Activated T-helper 17 cell treated with anti-CD3 and anti-CD28 coated beads, Interleukin-2, amount 50 U/mL, for 72 hours (primary cell): ENCODE measurements at regions not wholly inside any gene's neighbourhood (a gene's known extent, or its start where the extent isn't known, plus 50 kb on each side); places are given as distances from the start of the nearest gene placed in this dataset.

Source experiments
- ATAC-seq: fragments of 150-1000 bp; cut with Tn5 transposase; replicated peaks from 2 replicates; pipeline ENCODE4 v1.10.0; 2021; ENCODE audit warnings: mild to moderate bottlenecking, moderate library complexity
- H3K27ac Mint-ChIP-seq: one replicate; pipeline ENCODE4 v1.8.0; 2022; ENCODE audit warnings: mixed read lengths
- H3K27me3 Mint-ChIP-seq: one replicate; pipeline ENCODE4 v1.8.0; 2022; ENCODE audit warnings: mixed read lengths
- H3K36me3 Mint-ChIP-seq: one replicate; pipeline ENCODE4 v1.8.0; 2022; ENCODE audit warnings: low read depth, mild to moderate bottlenecking, mixed read lengths
- H3K4me1 Mint-ChIP-seq: one replicate; pipeline ENCODE4 v1.8.0; 2022; ENCODE audit warnings: mixed read lengths
- H3K4me3 Mint-ChIP-seq: one replicate; pipeline ENCODE4 v1.8.0; 2022; ENCODE audit warnings: mild to moderate bottlenecking, mixed read lengths
- H3K9me3 Mint-ChIP-seq: one replicate; pipeline ENCODE4 v1.8.0; 2022; ENCODE audit warnings: mixed read lengths

DNA sequence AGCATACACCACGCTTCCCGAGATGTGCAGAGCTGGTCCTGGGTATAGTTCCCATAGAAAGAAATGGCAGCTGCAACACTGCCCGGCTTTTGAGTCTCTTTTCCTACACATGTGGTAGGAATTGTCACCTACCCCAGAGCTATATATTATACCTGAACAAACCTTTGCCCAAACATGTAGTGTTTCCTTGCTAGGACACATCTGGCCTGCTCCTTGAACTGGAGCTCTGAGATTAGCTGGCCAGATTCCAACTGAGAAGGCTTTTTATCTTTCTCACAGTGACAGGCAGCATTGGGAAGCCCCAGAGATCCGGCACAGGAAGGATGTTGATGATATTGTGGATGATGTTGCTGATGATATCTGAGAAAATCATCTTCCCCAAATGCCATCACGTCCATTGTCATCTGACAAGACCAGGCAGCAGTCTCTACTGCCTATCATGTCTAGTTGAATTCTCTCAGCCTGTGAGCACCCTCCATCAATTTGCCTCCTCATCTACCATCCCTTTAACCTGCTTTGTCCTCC, 115.0 kb upstream of the SMYD2 start:
- Mint-ChIP-seq H3K27me3 (peaks cover 24% of the 10 kb centered on the region), H3K27ac (no peak overlapping the region), H3K4me1 (no peaks in the 10 kb centered on the region), H3K36me3 (no peaks in the 10 kb centered on the region), H3K4me3 (no peak overlapping the region), H3K9me3 (no peaks in the 10 kb centered on the region)
- no peak for ATAC-seq

DNA sequence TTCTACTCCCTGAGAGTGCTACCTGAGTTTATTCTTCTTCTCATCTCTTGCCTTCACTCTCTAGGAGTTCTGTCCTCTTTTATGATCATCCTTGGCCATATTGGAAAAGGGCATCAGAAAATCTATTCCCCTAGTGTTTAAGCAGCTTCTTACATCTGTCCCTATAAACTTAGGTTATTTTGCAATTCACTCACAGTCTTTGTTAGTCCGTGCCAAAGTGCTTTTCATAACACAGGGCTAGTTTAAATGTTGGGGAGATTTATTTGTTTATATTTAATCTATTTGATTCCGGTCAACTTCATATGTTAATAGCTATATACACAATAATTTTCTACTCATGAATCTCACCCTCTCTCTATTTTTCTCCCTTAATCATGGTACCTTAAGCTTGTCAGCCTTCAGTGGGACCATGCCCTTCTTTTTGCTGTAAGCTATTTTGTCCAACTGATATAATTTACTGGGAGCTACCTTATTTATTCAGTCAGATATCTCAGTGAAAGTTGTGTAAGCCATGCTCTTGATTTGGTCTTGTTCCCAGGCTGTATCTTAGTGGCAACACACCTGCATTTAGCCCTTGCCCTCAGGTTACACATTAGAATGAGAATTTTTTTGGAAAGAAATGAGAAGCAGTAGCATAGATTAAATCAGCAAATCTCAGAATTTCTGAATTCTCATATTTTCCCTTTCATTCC, 106.3 kb upstream of the SMYD2 start:
- Mint-ChIP-seq H3K36me3 (no peaks in the 10 kb centered on the region), H3K4me3 (no peak overlapping the region), H3K4me1 (no peaks in the 10 kb centered on the region), H3K27me3 (peaks cover 43% of the 10 kb centered on the region), H3K9me3 (no peaks in the 10 kb centered on the region), H3K27ac (no peak overlapping the region)
- no peak for ATAC-seq

DNA sequence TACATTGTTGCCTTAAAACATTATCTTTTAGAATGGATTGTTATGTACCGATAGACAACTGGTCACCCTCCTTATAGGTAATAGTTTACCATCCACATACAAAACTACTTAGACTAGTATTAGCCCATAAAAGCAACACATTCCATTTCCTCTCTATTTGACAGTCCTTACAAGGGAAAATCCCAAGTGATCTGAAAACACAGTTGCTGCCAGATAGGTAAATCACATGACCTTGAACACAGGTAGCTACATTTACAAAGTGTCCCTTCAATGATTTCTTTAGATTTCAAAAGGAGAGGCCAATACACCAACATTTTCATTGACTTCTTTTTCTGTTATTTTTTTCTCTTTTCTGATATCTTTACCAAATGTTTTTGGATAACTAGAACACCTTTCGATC, 102.9 kb upstream of the SMYD2 start:
- H3K4me3 Mint-ChIP-seq = no peak overlapping the region
- H3K9me3 Mint-ChIP-seq = peaks cover 4% of the 10 kb centered on the region
- ATAC-seq = no peak
- H3K36me3 Mint-ChIP-seq = no peaks in the 10 kb centered on the region
- H3K27me3 Mint-ChIP-seq = peaks cover 61% of the 10 kb centered on the region
- no peak overlapping the region for H3K27ac Mint-ChIP-seq
- no peaks in the 10 kb centered on the region for H3K4me1 Mint-ChIP-seq

DNA sequence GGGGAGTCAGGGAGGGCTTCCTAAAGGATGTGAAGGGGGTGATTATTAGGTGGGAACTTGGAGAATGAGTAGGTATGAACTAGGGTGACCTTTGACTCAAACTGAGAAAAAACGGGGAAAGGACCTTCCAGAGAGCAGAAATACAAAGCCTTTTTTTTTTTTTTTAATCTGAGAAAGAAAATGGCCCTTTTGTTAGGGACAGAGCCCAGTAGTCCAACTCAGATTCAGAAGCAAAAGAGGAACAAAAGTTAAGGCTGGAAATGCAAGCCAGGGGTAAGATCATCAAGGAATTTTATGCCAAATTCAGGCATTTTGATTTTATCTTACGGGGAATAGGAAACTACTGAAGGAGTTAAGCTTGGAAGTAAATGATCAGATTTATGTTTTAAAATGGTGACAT, 96.0 kb upstream of the SMYD2 start:
- no peak for ATAC-seq
- peaks cover 53% of the 10 kb centered on the region for H3K27me3 Mint-ChIP-seq
- H3K4me1 Mint-ChIP-seq = no peaks in the 10 kb centered on the region
- H3K4me3 Mint-ChIP-seq = no peak overlapping the region
- H3K27ac Mint-ChIP-seq = no peak overlapping the region
- no peaks in the 10 kb centered on the region for H3K36me3 Mint-ChIP-seq
- peaks cover 5% of the 10 kb centered on the region for H3K9me3 Mint-ChIP-seq

DNA sequence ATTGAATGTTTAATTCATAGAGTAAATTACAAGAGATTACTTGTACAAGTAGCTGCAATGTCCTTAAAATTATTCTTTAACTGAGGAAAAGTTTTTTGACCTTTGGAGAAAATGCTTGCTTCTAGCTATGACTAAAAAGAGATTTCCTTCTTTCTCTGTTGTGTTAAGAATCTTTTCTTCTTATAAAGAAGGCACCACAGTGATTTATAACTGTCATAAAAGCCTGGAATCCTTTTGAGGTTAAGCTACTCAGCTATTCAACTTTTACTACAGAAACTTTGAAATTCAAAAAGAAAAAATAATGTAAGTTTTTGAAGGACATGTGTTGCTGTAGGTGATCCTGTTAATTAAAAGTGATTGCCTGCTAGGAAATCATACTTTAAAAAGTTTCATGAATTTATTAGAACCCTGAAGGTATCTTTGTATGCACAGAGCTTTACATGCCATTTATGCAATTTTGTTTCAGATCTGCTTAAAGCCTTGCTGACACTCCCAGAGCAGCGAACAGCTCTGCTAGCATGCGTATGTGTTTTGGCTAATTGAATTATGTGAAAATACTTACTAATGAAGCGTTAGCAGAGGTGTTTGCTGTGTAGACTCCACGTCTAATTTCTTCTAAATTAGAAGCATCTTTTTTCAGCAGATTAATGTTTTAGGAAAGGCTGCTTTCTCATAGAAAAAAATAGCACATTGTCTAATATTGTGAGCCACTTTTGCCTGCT, 94.7 kb upstream of the SMYD2 start:
- ATAC-seq = no peak
- Mint-ChIP-seq H3K9me3 (peaks cover 5% of the 10 kb centered on the region), H3K36me3 (no peaks in the 10 kb centered on the region), H3K4me3 (no peak overlapping the region), H3K4me1 (no peaks in the 10 kb centered on the region), H3K27me3 (peaks cover 62% of the 10 kb centered on the region), H3K27ac (no peak overlapping the region)

DNA sequence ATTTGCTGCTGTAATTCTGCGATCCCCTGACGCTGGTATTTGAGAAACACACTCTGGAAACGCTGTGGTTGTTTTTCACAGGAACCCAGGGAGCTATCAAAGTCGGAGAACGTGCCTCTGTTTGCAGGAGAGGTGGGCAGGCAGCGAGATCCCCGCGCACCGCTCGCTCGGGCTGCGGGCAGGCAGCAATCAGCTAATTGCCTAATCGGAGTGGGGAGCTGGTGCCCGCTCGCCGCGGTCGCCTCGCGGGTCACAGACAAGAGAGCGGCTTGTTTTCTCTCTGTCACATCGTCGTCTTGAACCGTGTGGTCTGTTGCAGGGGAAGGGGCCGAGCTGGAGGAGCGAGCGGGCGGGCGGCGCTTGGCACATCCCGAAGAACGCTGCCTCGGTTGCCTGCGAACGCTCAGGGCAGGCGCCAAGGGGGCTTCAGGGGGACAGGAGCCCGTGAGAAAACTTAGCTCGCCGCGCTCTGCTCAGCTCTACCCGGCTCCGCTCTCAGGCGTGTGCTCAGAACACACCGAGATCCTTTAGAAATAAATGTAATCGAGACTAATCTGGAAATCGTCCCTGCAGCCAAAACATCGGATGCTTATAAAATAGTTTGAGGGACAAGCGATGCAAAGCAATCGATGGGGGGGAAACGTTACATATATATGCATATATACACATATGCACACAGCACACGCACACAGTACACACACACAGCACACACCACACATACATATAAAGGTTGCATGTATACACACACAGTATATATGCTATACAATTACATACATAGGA, 93.6 kb upstream of the SMYD2 start:
- Mint-ChIP-seq H3K36me3 (no peaks in the 10 kb centered on the region), H3K27ac (no peak overlapping the region), H3K4me1 (no peaks in the 10 kb centered on the region), H3K9me3 (peaks cover 5% of the 10 kb centered on the region), H3K27me3 (peaks cover 54% of the 10 kb centered on the region), H3K4me3 (no peak overlapping the region)
- no peak for ATAC-seq

DNA sequence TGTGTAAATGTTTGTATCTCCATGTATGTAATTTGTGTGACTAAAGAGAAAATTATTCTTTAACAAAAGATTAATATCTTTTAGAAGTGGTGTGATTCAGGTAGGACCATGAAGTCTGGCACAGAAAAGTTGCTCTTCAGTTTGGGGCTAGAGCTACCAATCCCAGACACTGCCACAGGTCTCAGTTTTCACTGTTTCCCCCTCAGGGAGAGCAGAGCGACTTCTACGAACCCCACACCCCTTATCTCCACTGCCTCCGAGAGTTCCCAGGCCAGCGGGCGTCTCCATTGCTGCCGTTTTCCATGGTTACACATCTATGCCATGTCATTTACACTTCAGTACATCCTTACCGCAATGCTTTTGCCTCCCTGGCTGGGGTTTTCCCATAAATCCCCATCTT, 93.0 kb upstream of the SMYD2 start:
- H3K4me1 Mint-ChIP-seq = no peaks in the 10 kb centered on the region
- no peak overlapping the region for H3K4me3 Mint-ChIP-seq

DNA sequence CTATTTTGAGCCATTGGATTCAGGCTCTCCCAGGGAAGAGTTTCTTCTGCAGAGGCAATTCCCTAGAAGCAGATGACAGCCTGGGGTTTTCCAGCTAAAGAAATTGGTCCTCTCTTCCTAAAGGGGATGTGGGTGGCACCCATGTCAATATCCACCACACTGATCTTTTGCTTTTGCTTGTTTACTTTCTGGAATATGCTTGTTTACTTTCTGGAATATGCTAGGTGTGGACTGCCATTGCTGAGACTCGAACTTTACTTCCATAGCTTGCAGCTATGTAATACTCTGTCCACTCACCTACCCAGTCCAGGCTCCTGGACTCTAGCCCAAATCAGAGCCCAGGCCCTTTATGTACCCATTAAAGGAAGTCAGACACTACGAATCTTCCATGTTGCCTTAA, 92.1 kb upstream of the SMYD2 start:
- Mint-ChIP-seq H3K36me3 (no peaks in the 10 kb centered on the region), H3K9me3 (no peaks in the 10 kb centered on the region), H3K27ac (no peak overlapping the region), H3K27me3 (peaks cover 57% of the 10 kb centered on the region), H3K4me1 (no peaks in the 10 kb centered on the region), H3K4me3 (no peak overlapping the region)
- ATAC-seq = no peak

More for the DNA sequence above, 93.0 kb upstream of the SMYD2 start:
- H3K27ac Mint-ChIP-seq = no peak overlapping the region
- H3K36me3 Mint-ChIP-seq = no peaks in the 10 kb centered on the region
- peaks cover 54% of the 10 kb centered on the region for H3K27me3 Mint-ChIP-seq
- peaks cover 2% of the 10 kb centered on the region for H3K9me3 Mint-ChIP-seq
- ATAC-seq = no peak

DNA sequence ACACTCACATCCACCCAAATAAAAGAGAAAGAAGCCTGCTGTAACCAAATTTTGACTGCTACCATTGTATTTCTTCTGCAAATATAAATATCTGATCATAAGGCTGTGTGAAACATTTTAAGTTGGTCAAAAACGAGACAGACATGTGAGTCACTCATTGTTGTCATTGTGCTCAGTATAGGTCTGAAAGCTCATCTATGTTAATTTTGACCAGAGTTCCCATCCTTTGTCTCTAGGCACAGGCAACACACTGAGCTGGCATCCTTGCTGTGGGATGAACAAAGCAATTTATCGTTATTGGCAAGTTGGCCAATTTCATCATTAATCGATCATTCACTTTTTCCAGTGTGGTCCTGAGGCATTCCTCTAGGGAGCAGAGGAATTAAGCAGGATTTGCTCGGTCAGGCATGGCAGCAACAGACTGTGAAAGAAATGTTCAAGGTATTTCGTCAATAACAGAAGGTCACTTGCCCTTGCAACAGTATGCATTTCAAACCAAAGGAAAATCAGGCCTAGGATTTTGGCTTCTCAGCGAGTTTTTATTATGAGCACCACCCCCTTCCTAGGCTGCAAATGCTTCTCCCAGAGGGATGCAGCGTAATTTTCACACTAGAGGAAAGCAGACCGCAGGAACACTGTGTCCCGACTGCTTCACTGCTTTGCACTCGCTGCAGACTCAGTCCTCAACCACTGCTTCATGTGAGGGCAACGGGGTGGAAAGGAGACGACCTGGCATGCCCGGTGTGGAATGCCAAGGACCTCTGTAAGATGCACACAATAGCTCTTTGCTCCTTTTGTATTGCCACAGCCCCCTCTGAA, 87.9 kb upstream of the SMYD2 start:
- Mint-ChIP-seq H3K36me3 (no peaks in the 10 kb centered on the region), H3K27me3 (peaks cover 49% of the 10 kb centered on the region), H3K4me1 (no peaks in the 10 kb centered on the region), H3K4me3 (no peak overlapping the region), H3K27ac (no peak overlapping the region), H3K9me3 (no peaks in the 10 kb centered on the region)
- ATAC-seq = no peak

DNA sequence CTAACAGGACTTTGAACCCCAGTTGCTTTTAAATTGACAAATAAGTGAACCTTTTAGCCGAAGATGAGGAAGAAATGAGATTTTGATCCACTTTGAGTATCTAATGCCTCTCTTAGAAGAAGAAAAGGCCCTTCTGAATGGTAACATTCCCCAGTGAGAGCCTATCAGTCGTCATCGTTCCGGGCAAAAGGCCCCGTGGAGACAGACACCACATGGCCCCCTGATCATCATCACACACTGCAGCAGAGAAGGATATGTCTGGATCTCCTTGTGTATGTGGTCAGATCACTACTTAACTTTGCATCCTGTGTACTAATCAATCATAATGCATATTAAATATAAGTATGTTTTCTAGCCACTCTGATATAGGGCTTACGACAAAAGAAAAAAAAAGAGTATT, 87.3 kb upstream of the SMYD2 start:
- Mint-ChIP-seq H3K27me3 (peaks cover 47% of the 10 kb centered on the region), H3K9me3 (no peaks in the 10 kb centered on the region), H3K27ac (no peak overlapping the region), H3K4me3 (no peak overlapping the region), H3K4me1 (no peaks in the 10 kb centered on the region), H3K36me3 (no peaks in the 10 kb centered on the region)
- no peak for ATAC-seq

DNA sequence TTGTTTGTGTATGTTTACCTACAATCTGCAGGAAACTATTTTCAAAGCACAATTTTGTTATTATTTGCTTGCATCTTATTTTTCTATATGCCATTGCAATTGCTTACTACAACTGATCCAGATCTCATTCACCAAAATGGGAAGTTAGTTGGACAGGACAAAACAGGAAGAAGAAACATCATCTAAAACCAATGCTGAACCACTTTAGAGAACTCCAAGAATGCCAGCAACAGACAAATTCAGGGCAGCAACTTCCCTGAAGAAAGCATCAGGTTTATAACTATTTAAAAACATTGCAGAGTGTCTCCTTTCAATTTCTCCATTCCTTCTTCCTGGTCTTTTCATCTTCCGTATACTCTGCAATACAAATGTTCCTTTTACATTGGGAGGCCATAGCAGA, 82.4 kb upstream of the SMYD2 start:
- no peaks in the 10 kb centered on the region for H3K9me3 Mint-ChIP-seq
- ATAC-seq = no peak
- no peaks in the 10 kb centered on the region for H3K36me3 Mint-ChIP-seq
- no peak overlapping the region for H3K27ac Mint-ChIP-seq
- no peaks in the 10 kb centered on the region for H3K4me1 Mint-ChIP-seq
- peaks cover 34% of the 10 kb centered on the region for H3K27me3 Mint-ChIP-seq
- no peak overlapping the region for H3K4me3 Mint-ChIP-seq

DNA sequence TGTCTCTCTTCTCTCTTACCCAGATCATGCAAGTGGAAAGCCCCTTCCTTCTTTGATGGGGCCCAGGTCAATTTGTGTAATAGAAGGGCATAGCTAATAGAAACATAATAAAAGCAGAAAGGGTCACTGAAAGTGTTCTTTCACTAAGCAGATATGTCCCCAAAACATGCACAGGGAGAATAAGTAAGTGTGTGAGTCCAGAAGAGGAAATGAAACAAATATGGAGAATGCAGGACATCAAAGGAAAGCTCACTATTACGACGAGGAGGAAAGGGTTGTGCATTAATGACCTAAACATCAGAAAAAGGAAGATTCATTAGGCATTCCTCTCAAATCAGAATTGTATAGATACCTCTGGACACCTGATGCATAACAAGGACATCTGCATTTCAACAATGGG, 81.4 kb upstream of the SMYD2 start:
- H3K27me3 Mint-ChIP-seq = peaks cover 27% of the 10 kb centered on the region
- H3K27ac Mint-ChIP-seq = no peak overlapping the region
- H3K4me3 Mint-ChIP-seq = no peak overlapping the region
- no peak for ATAC-seq
- no peaks in the 10 kb centered on the region for H3K4me1 Mint-ChIP-seq
- no peaks in the 10 kb centered on the region for H3K9me3 Mint-ChIP-seq
- no peaks in the 10 kb centered on the region for H3K36me3 Mint-ChIP-seq

DNA sequence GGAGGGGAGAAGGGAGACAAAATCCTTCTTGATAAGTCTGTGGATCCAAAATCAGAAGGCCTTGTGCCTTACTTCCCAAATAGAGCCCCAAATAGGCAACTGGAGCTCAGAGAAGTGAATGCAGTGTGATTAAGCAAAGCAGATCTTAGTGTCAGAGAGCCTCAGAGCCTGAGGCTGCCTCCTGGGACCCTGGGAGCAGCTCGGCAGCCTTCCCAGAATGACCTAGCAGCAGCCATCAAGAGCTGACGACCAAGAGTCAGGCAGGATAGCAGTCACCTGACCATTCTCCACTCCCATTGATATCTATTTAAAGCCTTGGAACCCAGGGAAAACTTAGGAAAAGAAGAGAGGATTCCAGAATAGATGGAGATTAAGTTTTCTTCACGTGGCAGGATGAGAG, 78.0 kb upstream of the SMYD2 start:
- Mint-ChIP-seq H3K36me3 (no peaks in the 10 kb centered on the region), H3K27ac (no peak overlapping the region)

DNA sequence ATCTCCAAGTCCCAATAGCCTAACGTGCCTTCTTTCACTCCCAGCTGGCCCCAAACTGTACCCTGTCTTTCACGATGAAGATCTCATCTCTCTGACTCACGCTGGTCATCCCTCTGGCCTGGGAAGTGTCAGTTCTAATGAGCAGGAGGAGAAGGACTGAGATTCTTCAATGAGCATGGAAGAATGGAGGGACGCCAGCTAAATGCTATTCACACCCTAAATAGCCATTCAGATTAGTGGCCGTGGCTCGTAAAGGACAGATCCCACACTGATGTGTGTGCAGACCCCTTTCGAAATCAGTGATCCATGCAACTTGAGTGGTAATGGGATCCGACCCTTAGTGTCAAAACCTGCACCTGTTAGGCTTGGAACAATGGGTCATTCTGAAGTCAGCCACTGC, 75.9 kb upstream of the SMYD2 start:
- Mint-ChIP-seq H3K4me1 (no peaks in the 10 kb centered on the region), H3K27ac (no peak overlapping the region), H3K9me3 (no peaks in the 10 kb centered on the region), H3K36me3 (no peaks in the 10 kb centered on the region), H3K27me3 (peaks cover 14% of the 10 kb centered on the region), H3K4me3 (no peak overlapping the region)
- ATAC-seq = no peak

More for the DNA sequence above, 78.0 kb upstream of the SMYD2 start:
- H3K27me3 Mint-ChIP-seq = peaks cover 23% of the 10 kb centered on the region
- H3K9me3 Mint-ChIP-seq = no peaks in the 10 kb centered on the region
- no peak overlapping the region for H3K4me3 Mint-ChIP-seq
- no peak for ATAC-seq
- no peaks in the 10 kb centered on the region for H3K4me1 Mint-ChIP-seq
